ENCODE measurements at regions not wholly inside any gene's neighbourhood (a gene's known extent, or its start where the extent isn't known, plus 50 kb on each side); places are given as distances from the start of the nearest gene placed in this dataset.
"Not testable (repeated sequence)": the region's sequence is repeated elsewhere in the genome, so short reads cannot be mapped to it uniquely, and the experiment has no call there.

- not testable (repeated sequence) for H3K4me2 ChIP-seq (ENCODE audit: low read length, poor library complexity, severe bottlenecking); H4K91ac ChIP-seq (ENCODE audit: low read length); H2BK15ac ChIP-seq (ENCODE audit: low read depth, poor library complexity, severe bottlenecking); H3K36me3 ChIP-seq (ENCODE audit: control insufficient read depth in 1 of 2, insufficient read depth in 2 of 2, low read depth in 1 of 2, low read length in 2 of 2); H3K14ac ChIP-seq (ENCODE audit: low read length in 2 of 2); H2AFZ ChIP-seq (ENCODE audit: low read depth, low read length); H3K4me1 ChIP-seq (ENCODE audit: control insufficient read depth, insufficient read depth, low read depth, low read length); H3K9ac ChIP-seq (ENCODE audit: low read length); H3K23ac ChIP-seq (ENCODE audit: low read length in 2 of 2); H3K18ac ChIP-seq (ENCODE audit: low read depth in 1 of 2, low read length in 2 of 2); H2AK5ac ChIP-seq (ENCODE audit: low read length, severe bottlenecking); H2BK120ac ChIP-seq (ENCODE audit: low read depth, low read length); H3K27me3 ChIP-seq (ENCODE audit: control insufficient read depth in 1 of 2, insufficient read depth in 1 of 2, low read length in 2 of 2); H3K79me1 ChIP-seq (replicated peaks; ENCODE audit: low read length, poor library complexity, severe bottlenecking); H2BK12ac ChIP-seq (ENCODE audit: low read length in 2 of 2); H3K4ac ChIP-seq (ENCODE audit: low read depth in 1 of 2, low read length in 2 of 2); H3K27ac ChIP-seq (ENCODE audit: low read length, poor library complexity, severe bottlenecking); H2BK5ac ChIP-seq (ENCODE audit: low read depth, low read length, poor library complexity, severe bottlenecking); H3K4me3 ChIP-seq (ENCODE audit: insufficient read depth in 1 of 2, low read depth in 1 of 2, low read length in 2 of 2); DNase-seq; H4K8ac ChIP-seq (ENCODE audit: low read length)
- WGBS = 90% methylated on average over 25 of the region's 41 CpGs
- H3K9me3 ChIP-seq (ENCODE audit: control insufficient read depth, low read length) = peaks cover 10% of the 10 kb centered on the region
Measured at GRCh38 chr6:159407211-159407780, 238.1 kb downstream of the FNDC1 start.

GRCh38 chr6:159404296-159404695, 235.1 kb downstream of the FNDC1 start:
- Histone ChIP-seq H4K91ac (ENCODE audit: low read length) (no peak overlapping the region), H3K27me3 (ENCODE audit: control insufficient read depth in 1 of 2, insufficient read depth in 1 of 2, low read length in 2 of 2) (peaks cover 0 to 8% of the 10 kb centered on the region in 2 experiments), H3K27ac (ENCODE audit: low read length, poor library complexity, severe bottlenecking) (no peak overlapping the region), H3K9me3 (ENCODE audit: control insufficient read depth, low read length) (no peaks in the 10 kb centered on the region), H3K4me2 (ENCODE audit: low read length, poor library complexity, severe bottlenecking) (no peak overlapping the region), H3K9ac (ENCODE audit: low read length) (no peak overlapping the region), H3K4me1 (ENCODE audit: control insufficient read depth, insufficient read depth, low read depth, low read length) (no peaks in the 10 kb centered on the region), H2AK5ac (ENCODE audit: low read length, severe bottlenecking) (no peak overlapping the region), H4K8ac (ENCODE audit: low read length) (no peak overlapping the region), H3K4me3 (ENCODE audit: insufficient read depth in 1 of 2, low read depth in 1 of 2, low read length in 2 of 2) (no peak overlapping the region), H2BK5ac (ENCODE audit: low read depth, low read length, poor library complexity, severe bottlenecking) (no peak overlapping the region), H2BK12ac (ENCODE audit: low read length in 2 of 2) (no peak overlapping the region), H3K36me3 (ENCODE audit: control insufficient read depth in 1 of 2, insufficient read depth in 2 of 2, low read depth in 1 of 2, low read length in 2 of 2) (no peaks in the 10 kb centered on the region), H2BK15ac (ENCODE audit: low read depth, poor library complexity, severe bottlenecking) (no peak overlapping the region), H3K18ac (ENCODE audit: low read depth in 1 of 2, low read length in 2 of 2) (no peak overlapping the region), H2AFZ (ENCODE audit: low read depth, low read length) (no peak overlapping the region), H3K23ac (ENCODE audit: low read length in 2 of 2) (no peak overlapping the region), H3K4ac (ENCODE audit: low read depth in 1 of 2, low read length in 2 of 2) (no peak overlapping the region), H3K14ac (ENCODE audit: low read length in 2 of 2) (no peak overlapping the region), H3K79me1 (replicated peaks; ENCODE audit: low read length, poor library complexity, severe bottlenecking) (no peaks in the 10 kb centered on the region), H2BK120ac (ENCODE audit: low read depth, low read length) (no peak overlapping the region)
- DNase-seq = no peak
- WGBS = 24% methylated on average over 2 of the region's 2 CpGs

GRCh38 chr6:159400826-159401225, 231.6 kb downstream of the FNDC1 start:
- Histone ChIP-seq H3K9ac (ENCODE audit: low read length) (no peak overlapping the region), H3K79me1 (replicated peaks; ENCODE audit: low read length, poor library complexity, severe bottlenecking) (no peaks in the 10 kb centered on the region), H3K27ac (ENCODE audit: low read length, poor library complexity, severe bottlenecking) (no peak overlapping the region), H3K4me2 (ENCODE audit: low read length, poor library complexity, severe bottlenecking) (no peak overlapping the region), H3K23ac (ENCODE audit: low read length in 2 of 2) (no peak overlapping the region), H4K91ac (ENCODE audit: low read length) (no peak overlapping the region), H3K4me3 (ENCODE audit: insufficient read depth in 1 of 2, low read depth in 1 of 2, low read length in 2 of 2) (no peak overlapping the region), H2AK5ac (ENCODE audit: low read length, severe bottlenecking) (no peak overlapping the region), H2AFZ (ENCODE audit: low read depth, low read length) (no peak overlapping the region), H2BK5ac (ENCODE audit: low read depth, low read length, poor library complexity, severe bottlenecking) (no peak overlapping the region), H2BK120ac (ENCODE audit: low read depth, low read length) (no peak overlapping the region), H3K4ac (ENCODE audit: low read depth in 1 of 2, low read length in 2 of 2) (no peak overlapping the region), H3K27me3 (ENCODE audit: control insufficient read depth in 1 of 2, insufficient read depth in 1 of 2, low read length in 2 of 2) (peaks cover 0 to 8% of the 10 kb centered on the region in 2 experiments), H3K18ac (ENCODE audit: low read depth in 1 of 2, low read length in 2 of 2) (no peak overlapping the region), H4K8ac (ENCODE audit: low read length) (no peak overlapping the region), H2BK12ac (ENCODE audit: low read length in 2 of 2) (no peak overlapping the region), H3K36me3 (ENCODE audit: control insufficient read depth in 1 of 2, insufficient read depth in 2 of 2, low read depth in 1 of 2, low read length in 2 of 2) (no peaks in the 10 kb centered on the region), H3K4me1 (ENCODE audit: control insufficient read depth, insufficient read depth, low read depth, low read length) (no peaks in the 10 kb centered on the region), H3K9me3 (ENCODE audit: control insufficient read depth, low read length) (no peaks in the 10 kb centered on the region), H3K14ac (ENCODE audit: low read length in 2 of 2) (no peak overlapping the region), H2BK15ac (ENCODE audit: low read depth, poor library complexity, severe bottlenecking) (no peak overlapping the region)
- DNase-seq = no peak
- 67% methylated on average over 6 of the region's 7 CpGs for WGBS

GRCh38 chr6:159399751-159400221, 230.6 kb downstream of the FNDC1 start:
- Histone ChIP-seq H3K9ac (ENCODE audit: low read length) (no peak overlapping the region), H3K4me3 (ENCODE audit: insufficient read depth in 1 of 2, low read depth in 1 of 2, low read length in 2 of 2) (no peak overlapping the region), H2BK12ac (ENCODE audit: low read length in 2 of 2) (no peak overlapping the region), H2AK5ac (ENCODE audit: low read length, severe bottlenecking) (no peak overlapping the region), H3K18ac (ENCODE audit: low read depth in 1 of 2, low read length in 2 of 2) (no peak overlapping the region), H3K27ac (ENCODE audit: low read length, poor library complexity, severe bottlenecking) (no peak overlapping the region), H2BK15ac (ENCODE audit: low read depth, poor library complexity, severe bottlenecking) (no peak overlapping the region), H3K27me3 (ENCODE audit: control insufficient read depth in 1 of 2, insufficient read depth in 1 of 2, low read length in 2 of 2) (peaks cover 0 to 8% of the 10 kb centered on the region in 2 experiments), H4K8ac (ENCODE audit: low read length) (no peak overlapping the region), H3K79me1 (replicated peaks; ENCODE audit: low read length, poor library complexity, severe bottlenecking) (no peaks in the 10 kb centered on the region), H3K36me3 (ENCODE audit: control insufficient read depth in 1 of 2, insufficient read depth in 2 of 2, low read depth in 1 of 2, low read length in 2 of 2) (no peaks in the 10 kb centered on the region), H3K23ac (ENCODE audit: low read length in 2 of 2) (no peak overlapping the region), H2BK5ac (ENCODE audit: low read depth, low read length, poor library complexity, severe bottlenecking) (no peak overlapping the region), H3K9me3 (ENCODE audit: control insufficient read depth, low read length) (no peaks in the 10 kb centered on the region), H3K4me1 (ENCODE audit: control insufficient read depth, insufficient read depth, low read depth, low read length) (no peaks in the 10 kb centered on the region), H4K91ac (ENCODE audit: low read length) (no peak overlapping the region), H3K4me2 (ENCODE audit: low read length, poor library complexity, severe bottlenecking) (no peak overlapping the region), H2AFZ (ENCODE audit: low read depth, low read length) (no peak overlapping the region), H2BK120ac (ENCODE audit: low read depth, low read length) (no peak overlapping the region), H3K4ac (ENCODE audit: low read depth in 1 of 2, low read length in 2 of 2) (no peak overlapping the region), H3K14ac (ENCODE audit: low read length in 2 of 2) (no peak overlapping the region)
- WGBS = 62% methylated on average over 7 of the region's 8 CpGs
- no peak for DNase-seq
